Stimulated activated CD4-positive, alpha-beta T cell treated with anti-CD3 and anti-CD28 coated beads, Interleukin-4, amount 100 ng/mL, for 48 hours (primary cell): ENCODE measurements at regions not wholly inside any gene's neighbourhood (a gene's known extent, or its start where the extent isn't known, plus 50 kb on each side); places are given as distances from the start of the nearest gene placed in this dataset.
"Not testable (repeated sequence)": the region's sequence is repeated elsewhere in the genome, so short reads cannot be mapped to it uniquely, and the experiment has no call there.

Experiments used
- DNase-seq, 2 donors: peaks; one replicate each; pipeline ENCODE4 v3.0.0-alpha.2; 2020; ENCODE audit warnings: low read depth in 2 of 2

GRCh38 chr13:99737481-99738245 is 233.9 kb downstream of the ZIC5 start:
- DNase-seq = no peak

GRCh38 chr13:99736541-99736940 is 235.0 kb downstream of the ZIC5 start:
- DNase-seq = no peak

- no peak for DNase-seq
Observed at GRCh38 chr13:99734013-99734693, 232.9 kb downstream of the TM9SF2 start.

GRCh38 chr13:99733346-99733745 is 232.1 kb downstream of the TM9SF2 start:
- DNase-seq = no peak

GRCh38 chr13:99731747-99732146 is 230.5 kb downstream of the TM9SF2 start:
- no peak for DNase-seq

GRCh38 chr13:99730403-99730802 is 229.1 kb downstream of the TM9SF2 start:
- no peak for DNase-seq

- DNase-seq = no peak
Observed at GRCh38 chr13:99729745-99730144, 228.5 kb downstream of the TM9SF2 start.

- DNase-seq = not testable (repeated sequence)
Observed at GRCh38 chr13:99727651-99728050, 226.4 kb downstream of the TM9SF2 start.

GRCh38 chr13:99726282-99726894 is 225.1 kb downstream of the TM9SF2 start:
- DNase-seq = no peak

GRCh38 chr13:99725644-99726043 is 224.4 kb downstream of the TM9SF2 start:
- DNase-seq = no peak

- DNase-seq = no peak
Observed at GRCh38 chr13:99724633-99725517, 223.6 kb downstream of the TM9SF2 start.

- DNase-seq = no peak
Observed at GRCh38 chr13:99723878-99724277, 222.6 kb downstream of the TM9SF2 start.

GRCh38 chr13:99722931-99723330 is 221.7 kb downstream of the TM9SF2 start:
- DNase-seq = no peak

GRCh38 chr13:99722338-99722818 is 221.1 kb downstream of the TM9SF2 start:
- no peak for DNase-seq

- no peak for DNase-seq
Observed at GRCh38 chr13:99721606-99722337, 220.5 kb downstream of the TM9SF2 start.

- no peak for DNase-seq
Observed at GRCh38 chr13:99717959-99718674, 216.8 kb downstream of the TM9SF2 start.

- no peak for DNase-seq
Observed at GRCh38 chr13:99709134-99709533, 207.9 kb downstream of the TM9SF2 start.

- DNase-seq = no peak
Observed at GRCh38 chr13:99704390-99704789, 203.1 kb downstream of the TM9SF2 start.

GRCh38 chr13:99703908-99704307 is 202.6 kb downstream of the TM9SF2 start:
- no peak for DNase-seq

- no peak for DNase-seq
Observed at GRCh38 chr13:99702687-99703319, 201.5 kb downstream of the TM9SF2 start.
